ENCODE measurements at regions not wholly inside any gene's neighbourhood (a gene's known extent, or its start where the extent isn't known, plus 50 kb on each side); places are given as distances from the start of the nearest gene placed in this dataset.
"Not testable (repeated sequence)": the region's sequence is repeated elsewhere in the genome, so short reads cannot be mapped to it uniquely, and the experiment has no call there.

GRCh38 chr2:133886735-133887675 lies 318.7 kb upstream of the NCKAP5 start:
- peak; percentile 64 to 71 for DNase-seq

GRCh38 chr2:133887676-133888040 lies 319.4 kb upstream of the NCKAP5 start:
- no peak for DNase-seq

DNA sequence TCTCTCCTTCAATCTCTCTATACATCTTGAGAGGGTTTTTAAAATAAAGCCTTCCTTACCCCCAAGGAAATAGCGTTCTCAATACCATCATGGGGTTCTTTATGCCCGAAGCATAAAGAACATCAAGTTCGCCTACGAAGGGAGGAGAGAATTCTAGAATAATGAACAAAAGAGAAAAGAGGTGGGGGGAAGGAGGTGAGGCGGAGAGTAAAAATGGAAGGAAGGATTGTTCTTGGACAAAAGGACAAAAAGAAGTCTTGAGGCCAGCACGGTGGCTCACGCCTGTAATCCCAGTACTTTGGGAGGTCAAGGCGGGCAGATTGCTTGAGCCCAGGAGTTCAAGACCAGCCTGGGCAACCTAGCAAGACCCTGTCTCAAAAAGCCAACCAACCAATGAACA lies 319.8 kb upstream of the NCKAP5 start:
- no peak for DNase-seq

- no peak for DNase-seq
These were observed 320.5 kb upstream of the NCKAP5 start for GRCh38 chr2:133888621-133889219.

- no peak for DNase-seq
These were observed 324.2 kb upstream of the NCKAP5 start for GRCh38 chr2:133892352-133892913.

- DNase-seq, result no peak
These were observed 326.2 kb upstream of the NCKAP5 start for GRCh38 chr2:133894429-133894828.

DNA sequence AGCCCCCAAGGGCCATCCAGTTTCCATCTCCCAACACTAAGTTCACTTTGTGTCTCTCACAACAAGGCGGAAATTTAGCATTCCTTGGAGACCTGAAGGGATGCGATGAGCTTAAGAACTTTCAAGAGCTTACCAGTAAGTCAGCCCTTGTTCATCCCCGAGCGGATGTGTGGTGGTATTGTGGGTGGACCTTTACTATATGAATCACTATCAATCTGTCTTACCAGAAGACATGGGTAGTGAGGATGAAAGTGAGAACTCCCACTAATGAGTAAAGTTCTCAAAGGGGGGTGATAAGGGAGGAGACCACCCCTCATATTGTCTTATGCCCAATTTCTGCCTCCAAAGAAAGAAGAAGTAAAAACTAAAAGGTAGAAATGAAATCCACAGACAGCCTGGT lies 329.6 kb upstream of the NCKAP5 start:
- not testable (repeated sequence) for DNase-seq

- DNase-seq, result no peak
These were observed 332.6 kb upstream of the NCKAP5 start for GRCh38 chr2:133900909-133901308.

GRCh38 chr2:133906396-133906795 lies 338.1 kb upstream of the NCKAP5 start:
- DNase-seq, result no peak

GRCh38 chr2:133906926-133907325 lies 338.7 kb upstream of the NCKAP5 start:
- DNase-seq, result no peak

DNA sequence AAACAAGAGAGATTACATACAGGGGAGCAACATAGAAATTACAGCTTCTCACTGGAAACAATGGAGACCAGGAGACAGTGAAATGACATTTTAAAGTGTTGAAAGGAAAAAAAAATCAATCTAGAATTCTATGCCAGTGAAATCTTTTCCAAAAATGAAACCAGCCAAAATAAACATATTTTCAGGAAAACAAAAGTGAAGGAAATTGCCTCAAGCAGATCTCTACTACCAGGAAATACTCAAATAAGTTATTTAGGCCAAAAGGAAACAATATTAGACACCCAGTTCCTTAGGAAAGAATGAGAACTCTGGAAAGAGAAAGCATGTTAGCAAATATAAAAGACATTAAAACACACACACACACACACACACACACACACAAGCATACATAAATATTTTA lies 339.9 kb upstream of the NCKAP5 start:
- no peak for DNase-seq

DNA sequence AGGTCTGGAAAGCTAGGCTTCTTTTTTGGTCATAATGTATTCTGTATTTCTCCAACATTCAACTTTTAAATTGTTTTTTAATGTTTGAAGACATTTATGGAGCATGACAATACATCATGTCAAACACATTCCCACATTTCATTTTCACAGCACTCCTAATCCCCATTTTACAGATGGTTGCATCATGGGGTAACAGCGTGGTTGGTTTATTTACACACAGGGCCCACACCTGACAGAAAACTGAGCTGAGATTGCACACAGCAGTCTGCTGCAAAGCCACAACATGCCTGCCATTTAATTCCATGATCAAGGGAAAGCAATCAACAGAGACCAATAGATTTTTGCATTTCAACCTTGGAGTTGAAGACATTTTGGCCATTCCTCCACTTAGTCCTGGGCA lies 335.7 kb upstream of the MGAT5 start:
- DNase-seq, result no peak

GRCh38 chr2:133919285-133919684 lies 334.6 kb upstream of the MGAT5 start:
- no peak for DNase-seq

DNA sequence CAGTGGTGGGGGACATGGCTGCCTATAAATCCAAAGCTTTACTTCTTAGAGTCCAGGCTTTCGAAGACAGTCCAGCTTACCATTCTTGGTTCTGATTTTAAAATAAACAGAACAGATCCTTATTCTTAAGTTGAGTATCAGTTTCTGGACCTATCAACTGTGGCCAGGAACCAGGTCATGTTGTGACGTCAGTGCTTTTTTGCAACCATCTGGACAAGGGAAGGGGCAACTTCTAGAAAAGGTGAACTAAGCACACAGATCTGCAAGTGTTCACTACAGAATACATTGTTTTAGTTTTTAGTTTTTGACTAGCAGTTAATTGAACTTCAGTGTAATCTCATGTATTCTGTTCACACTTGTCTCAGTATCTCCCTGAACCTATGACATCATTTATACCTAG lies 326.0 kb upstream of the MGAT5 start:
- no peak for DNase-seq

DNA sequence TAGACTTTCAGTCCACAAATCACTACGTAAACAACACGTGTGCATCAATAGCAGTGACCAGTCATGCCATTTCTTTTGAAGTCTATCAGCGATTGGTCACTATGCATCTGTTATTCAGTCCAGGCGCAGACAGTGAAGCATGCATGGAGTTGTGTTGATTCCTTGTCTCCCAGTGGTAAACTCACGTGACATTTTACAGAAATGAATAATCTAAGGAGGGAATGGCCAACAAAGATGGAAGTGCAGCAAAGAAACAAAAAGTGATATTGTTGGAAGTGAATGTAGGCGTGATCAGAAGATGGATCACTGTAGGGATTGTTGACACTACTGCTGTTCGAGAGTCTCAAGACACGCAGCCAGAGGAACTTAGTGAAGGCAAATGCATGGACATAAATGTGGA lies 317.8 kb upstream of the MGAT5 start:
- no peak for DNase-seq

DNA sequence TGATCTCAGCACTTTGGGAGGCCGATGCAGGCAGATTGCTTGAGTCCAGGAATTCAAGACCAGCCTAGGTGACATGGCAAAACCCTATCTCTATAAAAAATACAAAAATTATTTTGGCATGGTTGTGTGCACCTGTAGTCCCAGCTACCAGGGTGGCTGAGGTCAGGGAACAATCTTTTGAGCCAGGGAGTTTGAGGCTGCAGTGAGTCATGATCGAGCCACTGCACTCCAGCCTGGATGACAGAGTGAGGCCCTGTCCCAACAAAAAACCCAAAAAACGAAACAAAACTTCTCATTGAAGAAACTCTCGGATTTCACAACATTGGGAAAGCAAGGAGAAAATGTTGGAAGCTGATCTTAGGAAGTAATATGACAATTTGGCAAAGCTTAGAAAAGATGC lies 317.3 kb upstream of the MGAT5 start:
- DNase-seq, result no peak

- no peak for DNase-seq
These were observed 316.2 kb upstream of the MGAT5 start for GRCh38 chr2:133937669-133938068.

DNA sequence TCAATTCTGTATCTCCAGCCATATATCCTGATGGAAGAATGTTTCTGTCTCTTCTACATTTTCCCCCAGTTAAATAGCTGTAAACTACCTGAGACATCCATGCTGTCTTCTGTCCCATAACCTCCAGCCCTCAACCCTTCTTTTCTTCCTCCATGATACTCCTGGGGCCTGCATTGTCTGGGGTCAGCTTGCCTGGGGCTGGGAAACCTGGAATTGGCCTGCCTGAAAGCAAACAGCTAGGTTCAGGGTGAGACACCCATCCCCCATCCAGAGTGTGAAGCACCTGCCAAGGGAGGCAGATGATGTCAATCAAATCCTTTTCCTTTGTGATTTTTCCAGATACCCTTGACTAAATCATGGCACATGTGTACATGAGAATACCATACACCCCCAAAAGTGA lies 313.7 kb upstream of the MGAT5 start:
- no peak for DNase-seq

GRCh38 chr2:133941666-133942065 lies 312.2 kb upstream of the MGAT5 start:
- peak; percentile 5 to 32 for DNase-seq

GRCh38 chr2:133942398-133942797 lies 311.5 kb upstream of the MGAT5 start:
- no peak for DNase-seq

DNA sequence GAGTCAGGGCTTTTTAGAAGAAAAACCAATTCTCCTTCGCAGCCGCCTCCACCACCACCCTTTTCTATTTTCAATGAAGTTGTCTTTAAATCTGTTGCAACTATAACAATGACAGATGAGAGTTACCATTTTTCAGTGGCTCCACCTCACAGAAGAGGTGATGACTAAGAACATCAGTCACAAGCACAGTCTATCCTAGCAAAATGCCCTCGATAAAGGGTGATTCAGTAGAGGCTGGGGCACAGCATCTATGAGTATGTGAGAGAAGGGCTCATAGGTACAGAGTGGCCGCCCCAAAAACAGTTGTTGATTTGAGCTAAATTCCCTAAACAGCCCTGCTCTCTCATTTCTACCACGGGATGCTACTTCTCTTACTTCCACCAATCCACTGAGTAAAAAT lies 310.8 kb upstream of the MGAT5 start:
- DNase-seq, result no peak

GRCh38 chr2:133945089-133945488 lies 308.8 kb upstream of the MGAT5 start:
- DNase-seq, result no peak

- no peak for DNase-seq
These were observed 306.8 kb upstream of the MGAT5 start for GRCh38 chr2:133947057-133947456.

DNA sequence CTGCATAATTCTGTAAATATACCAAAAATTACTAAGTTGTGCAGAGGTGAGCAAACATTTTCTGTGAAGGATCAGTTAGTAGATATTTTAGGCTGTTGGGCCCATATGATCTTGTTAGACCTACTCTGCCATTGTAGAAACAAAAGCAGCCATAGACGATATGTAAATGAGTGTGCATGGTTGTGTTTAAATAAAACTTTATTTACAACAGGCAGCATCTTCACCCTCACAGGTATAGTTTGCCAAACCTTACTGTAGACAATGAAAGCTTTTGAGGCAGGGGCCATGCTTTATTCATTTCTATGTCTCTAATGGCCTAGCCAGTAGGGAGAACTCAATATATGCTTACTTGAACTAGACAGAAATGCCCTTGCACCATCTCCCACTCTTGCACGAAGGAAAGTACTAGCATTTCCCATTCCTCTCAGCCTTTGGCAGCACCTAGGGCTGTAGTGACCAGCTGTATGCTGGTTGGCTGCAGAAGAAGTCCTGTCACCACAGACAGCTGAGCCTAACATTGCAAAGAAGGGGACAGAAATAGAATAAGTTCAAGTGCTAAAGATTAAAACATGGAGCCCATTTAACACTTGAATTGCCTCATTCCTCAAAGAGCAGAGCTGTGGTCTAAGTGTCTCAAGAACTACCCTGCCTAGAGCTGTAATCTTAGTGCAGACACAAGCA lies 305.1 kb upstream of the MGAT5 start:
- DNase-seq, result no peak
